CD4-positive, CD25-positive, alpha-beta regulatory T cell (primary cell): ENCODE measurements at regions not wholly inside any gene's neighbourhood (a gene's known extent, or its start where the extent isn't known, plus 50 kb on each side); places are given as distances from the start of the nearest gene placed in this dataset.

ENCODE experiments used
- ATAC-seq, 2 donors: fragments of 150-1000 bp; cut with Tn5 transposase; one replicate each; pipeline ENCODE4 v1.10.0; 2021; ENCODE audit warnings: low read depth in 2 of 2, moderate number of reproducible peaks in 2 of 2, moderate library complexity in 1 of 2
- DNase-seq, 3 donors: peaks; one replicate each; pipeline versions ENCODE4 v3.0.0 to v3.0.0-alpha.2; 2012 to 2022; ENCODE audit warnings: mixed read lengths in 1 of 3
- H3K27ac ChIP-seq: one replicate; pipeline ENCODE4 v1.7.0; 2013; ENCODE audit warnings: mild to moderate bottlenecking, low read length; ENCODE audit not compliant: insufficient read depth, poor library complexity, severe bottlenecking
- H3K27me3 ChIP-seq: one replicate; pipeline ENCODE4 v1.7.0; 2013; ENCODE audit warnings: low read length; ENCODE audit not compliant: control insufficient read depth, insufficient read depth
- H3K36me3 ChIP-seq: one replicate; pipeline ENCODE4 v1.7.0; 2013; ENCODE audit warnings: mild to moderate bottlenecking, low read length, moderate library complexity; ENCODE audit not compliant: control insufficient read depth, insufficient read depth
- H3K4me1 ChIP-seq: 2 replicates; pipeline ENCODE4 v1.7.0; 2013; ENCODE audit warnings: mild to moderate bottlenecking, low read length; ENCODE audit not compliant: insufficient read depth, control insufficient read depth, poor library complexity, severe bottlenecking
- H3K4me3 ChIP-seq: one replicate; pipeline ENCODE4 v1.7.0; 2013; ENCODE audit warnings: low read depth, mild to moderate bottlenecking, low read length, moderate library complexity
- H3K9me3 ChIP-seq, 2 experiments: 1 replicate in 1 of 2; 2 replicates in 1 of 2; pipeline ENCODE4 v1.7.0; 2013; ENCODE audit warnings: low read length in 2 of 2, mild to moderate bottlenecking in 1 of 2, moderate library complexity in 1 of 2; ENCODE audit not compliant: control insufficient read depth in 2 of 2
- H3K27ac Mint-ChIP-seq, 3 donors: one replicate each; pipeline ENCODE4 v1.8.0; 2020 to 2022; ENCODE audit warnings: mild to moderate bottlenecking in 3 of 3, mixed read lengths in 3 of 3, moderate library complexity in 2 of 3
- H3K27me3 Mint-ChIP-seq: one replicate; pipeline ENCODE4 v1.8.0; 2022; ENCODE audit warnings: mild to moderate bottlenecking, mixed read lengths
- H3K36me3 Mint-ChIP-seq: one replicate; pipeline ENCODE4 v1.8.0; 2020; ENCODE audit warnings: mixed read lengths
- H3K4me1 Mint-ChIP-seq, 4 donors: one replicate each; pipeline ENCODE4 v1.8.0; 2020 to 2022; ENCODE audit warnings: mixed read lengths in 4 of 4, mild to moderate bottlenecking in 1 of 4
- H3K4me3 Mint-ChIP-seq, 4 donors: one replicate each; pipeline ENCODE4 v1.8.0; 2020 to 2022; ENCODE audit warnings: mild to moderate bottlenecking in 4 of 4, mixed read lengths in 4 of 4, moderate library complexity in 3 of 4
- H3K9me3 Mint-ChIP-seq, 7 donors: one replicate each; pipeline ENCODE4 v1.8.0; 2020 to 2022; ENCODE audit warnings: mixed read lengths in 7 of 7, mild to moderate bottlenecking in 3 of 7, moderate library complexity in 2 of 7

GRCh38 chr18:75115514-75115913, 93.4 kb downstream of the PTGR3 start:
- no peak overlapping the region for H3K4me3 Mint-ChIP-seq
- DNase-seq (no peak), ATAC-seq (no peak)
- H3K27me3 Mint-ChIP-seq, result peaks cover 4% of the 10 kb centered on the region
- no peaks in the 10 kb centered on the region for H3K27me3 ChIP-seq
- no peaks in the 10 kb centered on the region for H3K9me3 Mint-ChIP-seq
- H3K4me3 ChIP-seq, result no peak overlapping the region
- no peak overlapping the region for H3K27ac Mint-ChIP-seq
- H3K4me1 Mint-ChIP-seq, result no peaks in the 10 kb centered on the region
- no peaks in the 10 kb centered on the region for H3K4me1 ChIP-seq
- no peaks in the 10 kb centered on the region for H3K9me3 ChIP-seq
- no peaks in the 10 kb centered on the region for H3K36me3 ChIP-seq
- H3K36me3 Mint-ChIP-seq, result no peaks in the 10 kb centered on the region
- no peak overlapping the region for H3K27ac ChIP-seq
